K562 (cell line): ENCODE measurements at regions not wholly inside any gene's neighbourhood (a gene's known extent, or its start where the extent isn't known, plus 50 kb on each side); places are given as distances from the start of the nearest gene placed in this dataset.

ENCODE experiments used
- ATAC-seq: fragments of 200-7000 bp; cut with Tn5 transposase; 3 replicates; pipeline ENCODE4 v1.9.1; 2020; ENCODE audit warnings: moderate library complexity
- BruUV-seq: library from RNA; stranded (reverse); fragments of 400-500 nt; replicated peaks from 2 replicates; lab custom pipeline; 2021; lab: Mats Ljungman, UMichigan
- CTCF ChIA-PET: fragments of 300-600 bp; formaldehyde crosslinking; extraction: SDS; loops from one replicate; lab custom pipeline; 2021; ENCODE audit warnings: low intra/inter-chr PET ratio; lab: Yijun Ruan, JAX
- POLR2A ChIA-PET: fragments of 300-600, 350-650 bp; sonication (Branson Sonifier 250); formaldehyde crosslinking; extraction: SDS; loops from one replicate; lab custom pipeline; 2021; ENCODE audit warnings: antibody characterized with exemption, inconsistent platforms; lab: Yijun Ruan, JAX
- DNase-seq, 4 experiments: peaks; one replicate each; pipeline versions ENCODE4 v3.0.0 to v3.0.0-alpha.2; 2011 to 2018; ENCODE audit warnings: low spot score in 3 of 4, mixed read lengths in 3 of 4; ENCODE audit errors: extremely low read depth in 1 of 4
- FAIRE-seq: peaks from 2 replicates; lab custom pipeline; 2011; peaks lifted over from hg19 to GRCh38; lab: Jason Lieb, UNC
- H2AFZ ChIP-seq: 2 replicates; pipeline ENCODE4 v1.6.0; 2011; ENCODE audit warnings: low read depth, low read length, control low read depth, inconsistent platforms
- H3K27ac ChIP-seq: fragments of 200-600 bp; 3 replicates; pipeline ENCODE4 v1.8.0; 2011; ENCODE audit warnings: low read depth, mild to moderate bottlenecking, control low read depth, inconsistent platforms, low read length, moderate library complexity, mixed read lengths; ENCODE audit errors: extremely low read depth
- H3K27me3 ChIP-seq, 2 experiments: fragments of 300-600 bp in 1 of 2; 2 replicates in 1 of 2; 3 replicates in 1 of 2; pipeline versions ENCODE4 v1.6.0 to v1.8.0; 2011; ENCODE audit warnings: inconsistent platforms in 2 of 2, low read length in 2 of 2, mild to moderate bottlenecking in 1 of 2, mixed read lengths in 1 of 2, moderate library complexity in 1 of 2; ENCODE audit not compliant: control insufficient read depth in 2 of 2, insufficient read depth in 2 of 2
- H3K36me3 ChIP-seq: fragments of 300-600 bp; 3 replicates; pipeline ENCODE4 v1.8.0; 2011; ENCODE audit warnings: mild to moderate bottlenecking, low read length, inconsistent platforms; ENCODE audit not compliant: control insufficient read depth, insufficient read depth
- H3K4me1 ChIP-seq, 2 experiments: fragments of 200-600 bp in 1 of 2; replicated peaks in 1 of 2; 2 replicates in 1 of 2; 3 replicates in 1 of 2; pipeline versions ENCODE4 v1.5.1 to v1.8.0; 2011; ENCODE audit warnings: inconsistent platforms in 2 of 2, low read length in 2 of 2, mild to moderate bottlenecking in 1 of 2, mixed read lengths in 1 of 2, moderate library complexity in 1 of 2; ENCODE audit not compliant: control insufficient read depth in 2 of 2, insufficient read depth in 2 of 2
- H3K4me2 ChIP-seq: 2 replicates; pipeline ENCODE4 v1.6.1; 2011; ENCODE audit warnings: low read length, control low read depth, inconsistent platforms, mixed read lengths; ENCODE audit not compliant: insufficient read depth
- H3K4me3 ChIP-seq: fragments of 200-600 bp; sonication (generic), shearing (Covaris generic); 2 replicates; pipeline ENCODE4 v1.5.1; 2016; ENCODE audit warnings: control low read depth, inconsistent platforms
- H3K79me2 ChIP-seq: fragments of 200-600 bp; 3 replicates; pipeline ENCODE4 v1.8.0; 2011; ENCODE audit warnings: low read length, inconsistent platforms; ENCODE audit not compliant: control insufficient read depth, insufficient read depth
- H3K9ac ChIP-seq, 2 experiments: 2 replicates each; pipeline versions ENCODE4 v1.6.0 to v1.6.1; 2011; ENCODE audit warnings: low read depth in 2 of 2, low read length in 2 of 2, control low read depth in 1 of 2, inconsistent platforms in 1 of 2, mild to moderate bottlenecking in 1 of 2, mixed read lengths in 1 of 2; ENCODE audit not compliant: insufficient read depth in 1 of 2
- H3K9me1 ChIP-seq: one replicate; pipeline ENCODE4 v1.6.0; 2011; ENCODE audit warnings: inconsistent platforms, mild to moderate bottlenecking, low read length, moderate library complexity; ENCODE audit not compliant: control insufficient read depth, insufficient read depth
- H3K9me3 ChIP-seq: replicated peaks from 2 replicates; pipeline ENCODE4 v1.5.1; 2011; ENCODE audit warnings: low read depth, low read length, inconsistent platforms; ENCODE audit not compliant: control insufficient read depth, insufficient read depth
- H4K20me1 ChIP-seq: replicated peaks from 2 replicates; pipeline ENCODE4 v1.6.1; 2011; ENCODE audit warnings: low read length, inconsistent platforms, mixed read lengths; ENCODE audit not compliant: control insufficient read depth, insufficient read depth
- FOS ChIP-seq: IDR thresholded peaks from 3 replicates; pipeline ENCODE4 v1.6.1; 2011; ENCODE audit not compliant: insufficient read length; ENCODE audit errors: extremely low read depth
- HNRNPK ChIP-seq: fragments of 200-400 bp; formaldehyde crosslinking; IDR thresholded peaks from one replicate; pipeline ENCODE4 v1.6.1; 2018; ENCODE audit warnings: mild to moderate bottlenecking, low read depth, low read length; ENCODE audit not compliant: poor library complexity, severe bottlenecking
- NR2F6 ChIP-seq: fragments of 450-650 bp; formaldehyde crosslinking; IDR thresholded peaks from 2 replicates; pipeline ENCODE4 v1.4.0; 2020; ENCODE audit warnings: mild to moderate bottlenecking
- SMAD2 ChIP-seq: fragments of 150-350 bp; IDR thresholded peaks from 2 replicates; pipeline ENCODE4 v1.6.1; 2014; ENCODE audit warnings: low read depth, mild to moderate bottlenecking, low read length
- SRSF7 ChIP-seq: fragments of 200-400 bp; formaldehyde crosslinking; optimal IDR thresholded peaks from 2 replicates; pipeline ENCODE3; 2017; ENCODE audit warnings: mild to moderate bottlenecking, low read depth, low read length
- TCF15 ChIP-seq: fragments of 250-450 bp; sonication (Bioruptor Pico); IDR thresholded peaks from 2 replicates; pipeline ENCODE4 v1.8.0; 2022; ENCODE audit warnings: moderate library complexity, mild to moderate bottlenecking, inconsistent platforms
- ZNF592 ChIP-seq: fragments of 450-650 bp; IDR thresholded peaks from 2 replicates; pipeline ENCODE4 v1.6.1; 2017; ENCODE audit warnings: antibody characterized with exemption, mild to moderate bottlenecking
- ZNF655 ChIP-seq: fragments of 250-450 bp; sonication (Bioruptor Pico); IDR thresholded peaks from 2 replicates; pipeline ENCODE4 v1.5.0; 2021
- ZNF830 ChIP-seq: fragments of 250-450 bp; sonication (Bioruptor Pico); IDR thresholded peaks from 2 replicates; pipeline ENCODE4 v1.5.0; 2021; ENCODE audit warnings: mild to moderate bottlenecking
- WGBS: fragments of 100-300 bp; shearing (Covaris generic); methylation state at CpG from one replicate; pipeline ENCODE4 v1.1.6; 2016; ENCODE audit warnings: low coverage, mixed read lengths; ENCODE audit not compliant: insufficient coverage; ENCODE audit errors: missing lambda C conversion rate; 5-methylcytosine and 5-hydroxymethylcytosine counted together
- in situ Hi-C: fragments of 300-500 bp; cut with MboI; formaldehyde crosslinking; loops from 4 replicates; pipeline ENCODE4 v1.15.0; 2018; ENCODE audit warnings: inconsistent platforms, mixed read lengths
- intact Hi-C: fragments of 100-400 bp; cut with micrococcal nuclease; formaldehyde crosslinking; loops from 2 replicates; pipeline ENCODE4 v1.14.2; 2022

GRCh38 chr4:136748165-136748564 lies 784.1 kb downstream of the PCDH18 start:
- ChIA-PET CTCF (no interaction called here), POLR2A (no interaction called here)
- H2AFZ ChIP-seq: no peak overlapping the region
- ATAC-seq: no peak
- no peak overlapping the region for H3K9ac ChIP-seq
- H3K27ac ChIP-seq: no peak overlapping the region
- no peaks in the 10 kb centered on the region for H3K27me3 ChIP-seq
- no peaks in the 10 kb centered on the region for H3K4me1 ChIP-seq
- no TSS peak for BruUV-seq
- H3K4me3 ChIP-seq: no peak overlapping the region
- intact Hi-C loops (no loop called here), in situ Hi-C loops (no loop called here)
- H4K20me1 ChIP-seq: no peaks in the 10 kb centered on the region
- no peaks in the 10 kb centered on the region for H3K36me3 ChIP-seq
- no peaks in the 10 kb centered on the region for H3K9me3 ChIP-seq
- no peaks in the 10 kb centered on the region for H3K9me1 ChIP-seq
- no peak overlapping the region for H3K4me2 ChIP-seq
- 0% methylated on average over 1 of the region's 1 CpG for WGBS
- DNase-seq: no peak
- no peak for FAIRE-seq
- H3K79me2 ChIP-seq: no peaks in the 10 kb centered on the region
- no peak for TF ChIP-seq NR2F6 (CRISPR knock-in tag)
- no peak for TF ChIP-seq ZNF655 (CRISPR knock-in tag)
- no peak for TF ChIP-seq HNRNPK
- no peak for TF ChIP-seq FOS
- no peak for TF ChIP-seq SRSF7
- TF ChIP-seq ZNF830 (CRISPR knock-in tag): no peak
- TF ChIP-seq ZNF592: no peak
- TF ChIP-seq TCF15 (CRISPR knock-in tag): no peak
- TF ChIP-seq SMAD2: no peak
